ENCODE measurements at regions not wholly inside any gene's neighbourhood (a gene's known extent, or its start where the extent isn't known, plus 50 kb on each side); places are given as distances from the start of the nearest gene placed in this dataset.

- TF ChIP-seq, protein P1, sequence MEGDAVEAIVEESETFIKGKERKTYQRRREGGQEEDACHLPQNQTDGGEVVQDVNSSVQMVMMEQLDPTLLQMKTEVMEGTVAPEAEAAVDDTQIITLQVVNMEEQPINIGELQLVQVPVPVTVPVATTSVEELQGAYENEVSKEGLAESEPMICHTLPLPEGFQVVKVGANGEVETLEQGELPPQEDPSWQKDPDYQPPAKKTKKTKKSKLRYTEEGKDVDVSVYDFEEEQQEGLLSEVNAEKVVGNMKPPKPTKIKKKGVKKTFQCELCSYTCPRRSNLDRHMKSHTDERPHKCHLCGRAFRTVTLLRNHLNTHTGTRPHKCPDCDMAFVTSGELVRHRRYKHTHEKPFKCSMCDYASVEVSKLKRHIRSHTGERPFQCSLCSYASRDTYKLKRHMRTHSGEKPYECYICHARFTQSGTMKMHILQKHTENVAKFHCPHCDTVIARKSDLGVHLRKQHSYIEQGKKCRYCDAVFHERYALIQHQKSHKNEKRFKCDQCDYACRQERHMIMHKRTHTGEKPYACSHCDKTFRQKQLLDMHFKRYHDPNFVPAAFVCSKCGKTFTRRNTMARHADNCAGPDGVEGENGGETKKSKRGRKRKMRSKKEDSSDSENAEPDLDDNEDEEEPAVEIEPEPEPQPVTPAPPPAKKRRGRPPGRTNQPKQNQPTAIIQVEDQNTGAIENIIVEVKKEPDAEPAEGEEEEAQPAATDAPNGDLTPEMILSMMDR (conservative IDR thresholded peaks at IDR 0.05): no peak
- no peak for TF ChIP-seq EZH2 (IDR thresholded peaks at IDR 0.05; ENCODE audit: low read depth)
Observed at GRCh38 chr14:89549381-89550125, 132.5 kb upstream of the FOXN3 start.
